Heart left ventricle (tissue), 13 donors: ENCODE measurements at regions not wholly inside any gene's neighbourhood (a gene's known extent, or its start where the extent isn't known, plus 50 kb on each side); places are given as distances from the start of the nearest gene placed in this dataset.

Experiments used
- POLR2A ChIP-seq, 2 donors: fragments of 450-650 bp; IDR thresholded peaks; one replicate each; pipeline ENCODE4 v1.6.1; 2017; ENCODE audit warnings: antibody characterized with exemption in 2 of 2, mild to moderate bottlenecking in 2 of 2, moderate library complexity in 2 of 2
- TF ChIP-seq, protein P1 (sequence below), 12 donors: fragments of 200-600 bp; sonication (generic) in 4 of 12; IDR thresholded peaks; one replicate each; pipeline versions ENCODE4 v1.5.0 to v1.8.0; 2018 to 2022; ENCODE audit warnings: antibody characterized with exemption in 12 of 12, mild to moderate bottlenecking in 5 of 12
- donor health status: ischemic (EF 13 %, LVEDD 7.1; RV severe dilation, severe dysfunction).
- donor health status: DM: no; HTN: yes; CAD: no.
- donor health status: DM: no; HTN: no; CAD: no.
- donor health status: ischemic (EF 25% LVEDD 6.9; RV normal size, moderate dysfunction).
- donor health status: ischemic (EF 25% LVEDD 5.7; RV mildly dilated, moderate dysfunction).
- donor health status: ischemic (EF 35%, LVEDD 5.7; RV mildly dilated, moderate dysfunction).
- donor health status: nonischemic (EF 11% LVEDD 7.7; RV severe dilation, severe dysfunction).
- donor health status: DM: yes; HTN: yes; CAD: no.
- donor health status: PGD.
- donor health status: ischemic (EF 29% LVEDD 5.4; RV normal size, mild dysfunction).
- donor health status: nonischemic (EF 23%, LVEDD 6.1; RV moderate dilation, normal function).

DNA sequence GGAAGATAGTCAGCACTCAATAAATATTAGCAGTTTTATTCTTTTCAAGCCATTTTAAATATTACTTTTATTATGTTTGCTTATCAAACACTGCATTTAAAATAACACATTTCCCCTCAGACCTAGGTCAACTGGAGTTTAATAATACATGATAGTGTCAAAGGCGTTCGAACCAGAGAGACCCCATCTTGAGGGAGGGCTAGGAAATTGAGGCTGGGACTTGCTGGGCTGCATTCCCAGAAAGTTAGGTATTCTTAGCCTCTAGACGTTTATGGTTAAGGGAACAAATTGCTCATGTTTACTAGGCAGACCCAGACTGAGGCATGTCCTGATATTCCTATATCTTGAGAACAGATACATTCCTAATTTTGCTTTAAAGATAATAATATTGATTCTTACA lies 426.5 kb downstream of the METTL4 start:
- TF ChIP-seq, protein P1, sequence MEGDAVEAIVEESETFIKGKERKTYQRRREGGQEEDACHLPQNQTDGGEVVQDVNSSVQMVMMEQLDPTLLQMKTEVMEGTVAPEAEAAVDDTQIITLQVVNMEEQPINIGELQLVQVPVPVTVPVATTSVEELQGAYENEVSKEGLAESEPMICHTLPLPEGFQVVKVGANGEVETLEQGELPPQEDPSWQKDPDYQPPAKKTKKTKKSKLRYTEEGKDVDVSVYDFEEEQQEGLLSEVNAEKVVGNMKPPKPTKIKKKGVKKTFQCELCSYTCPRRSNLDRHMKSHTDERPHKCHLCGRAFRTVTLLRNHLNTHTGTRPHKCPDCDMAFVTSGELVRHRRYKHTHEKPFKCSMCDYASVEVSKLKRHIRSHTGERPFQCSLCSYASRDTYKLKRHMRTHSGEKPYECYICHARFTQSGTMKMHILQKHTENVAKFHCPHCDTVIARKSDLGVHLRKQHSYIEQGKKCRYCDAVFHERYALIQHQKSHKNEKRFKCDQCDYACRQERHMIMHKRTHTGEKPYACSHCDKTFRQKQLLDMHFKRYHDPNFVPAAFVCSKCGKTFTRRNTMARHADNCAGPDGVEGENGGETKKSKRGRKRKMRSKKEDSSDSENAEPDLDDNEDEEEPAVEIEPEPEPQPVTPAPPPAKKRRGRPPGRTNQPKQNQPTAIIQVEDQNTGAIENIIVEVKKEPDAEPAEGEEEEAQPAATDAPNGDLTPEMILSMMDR (IDR thresholded peaks at IDR 0.05): no peak
- TF ChIP-seq POLR2A (IDR thresholded peaks at IDR 0.05): no peak
